ENCODE measurements at regions not wholly inside any gene's neighbourhood (a gene's known extent, or its start where the extent isn't known, plus 50 kb on each side); places are given as distances from the start of the nearest gene placed in this dataset.

GRCh38 chr3:76700323-76700722 is 339.6 kb upstream of the ROBO2 start:
- TF ChIP-seq ZNF596 (tag by site-specific recombination; IDR thresholded peaks at IDR 0.05) (no peak), ZNF169 (tag by site-specific recombination; IDR thresholded peaks at IDR 0.05) (no peak), ZNF561 (tag by site-specific recombination; IDR thresholded peaks at IDR 0.05; ENCODE audit: borderline replicate concordance) (no peak), SCRT1 (tag by site-specific recombination; IDR thresholded peaks at IDR 0.05; ENCODE audit: borderline replicate concordance) (no peak), ZNF701 (tag by site-specific recombination; IDR thresholded peaks at IDR 0.05) (no peak), ZBTB20 (tag by site-specific recombination; IDR thresholded peaks at IDR 0.05) (no peak), AEBP2 (tag by site-specific recombination; IDR thresholded peaks at IDR 0.05; ENCODE audit: borderline replicate concordance) (no peak), ZNF391 (tag by site-specific recombination; IDR thresholded peaks at IDR 0.05; ENCODE audit: borderline replicate concordance, low read depth) (no peak), ZNF335 (tag by site-specific recombination; conservative IDR thresholded peaks at IDR 0.05) (no peak), ZNF221 (tag by site-specific recombination; IDR thresholded peaks at IDR 0.05; ENCODE audit: borderline replicate concordance) (no peak), IKZF3 (tag by site-specific recombination; IDR thresholded peaks at IDR 0.05) (no peak), ZSCAN16 (tag by site-specific recombination; IDR thresholded peaks at IDR 0.05) (no peak), ZNF175 (tag by site-specific recombination; IDR thresholded peaks at IDR 0.05) (no peak), ZNF146 (tag by site-specific recombination; IDR thresholded peaks at IDR 0.05) (no peak), KLF16 (tag by site-specific recombination; IDR thresholded peaks at IDR 0.05) (no peak), OSR2 (tag by site-specific recombination; IDR thresholded peaks at IDR 0.05) (no peak), KLF8 (tag by site-specific recombination; IDR thresholded peaks at IDR 0.05) (no peak)
- TF ChIP-seq, protein P1, sequence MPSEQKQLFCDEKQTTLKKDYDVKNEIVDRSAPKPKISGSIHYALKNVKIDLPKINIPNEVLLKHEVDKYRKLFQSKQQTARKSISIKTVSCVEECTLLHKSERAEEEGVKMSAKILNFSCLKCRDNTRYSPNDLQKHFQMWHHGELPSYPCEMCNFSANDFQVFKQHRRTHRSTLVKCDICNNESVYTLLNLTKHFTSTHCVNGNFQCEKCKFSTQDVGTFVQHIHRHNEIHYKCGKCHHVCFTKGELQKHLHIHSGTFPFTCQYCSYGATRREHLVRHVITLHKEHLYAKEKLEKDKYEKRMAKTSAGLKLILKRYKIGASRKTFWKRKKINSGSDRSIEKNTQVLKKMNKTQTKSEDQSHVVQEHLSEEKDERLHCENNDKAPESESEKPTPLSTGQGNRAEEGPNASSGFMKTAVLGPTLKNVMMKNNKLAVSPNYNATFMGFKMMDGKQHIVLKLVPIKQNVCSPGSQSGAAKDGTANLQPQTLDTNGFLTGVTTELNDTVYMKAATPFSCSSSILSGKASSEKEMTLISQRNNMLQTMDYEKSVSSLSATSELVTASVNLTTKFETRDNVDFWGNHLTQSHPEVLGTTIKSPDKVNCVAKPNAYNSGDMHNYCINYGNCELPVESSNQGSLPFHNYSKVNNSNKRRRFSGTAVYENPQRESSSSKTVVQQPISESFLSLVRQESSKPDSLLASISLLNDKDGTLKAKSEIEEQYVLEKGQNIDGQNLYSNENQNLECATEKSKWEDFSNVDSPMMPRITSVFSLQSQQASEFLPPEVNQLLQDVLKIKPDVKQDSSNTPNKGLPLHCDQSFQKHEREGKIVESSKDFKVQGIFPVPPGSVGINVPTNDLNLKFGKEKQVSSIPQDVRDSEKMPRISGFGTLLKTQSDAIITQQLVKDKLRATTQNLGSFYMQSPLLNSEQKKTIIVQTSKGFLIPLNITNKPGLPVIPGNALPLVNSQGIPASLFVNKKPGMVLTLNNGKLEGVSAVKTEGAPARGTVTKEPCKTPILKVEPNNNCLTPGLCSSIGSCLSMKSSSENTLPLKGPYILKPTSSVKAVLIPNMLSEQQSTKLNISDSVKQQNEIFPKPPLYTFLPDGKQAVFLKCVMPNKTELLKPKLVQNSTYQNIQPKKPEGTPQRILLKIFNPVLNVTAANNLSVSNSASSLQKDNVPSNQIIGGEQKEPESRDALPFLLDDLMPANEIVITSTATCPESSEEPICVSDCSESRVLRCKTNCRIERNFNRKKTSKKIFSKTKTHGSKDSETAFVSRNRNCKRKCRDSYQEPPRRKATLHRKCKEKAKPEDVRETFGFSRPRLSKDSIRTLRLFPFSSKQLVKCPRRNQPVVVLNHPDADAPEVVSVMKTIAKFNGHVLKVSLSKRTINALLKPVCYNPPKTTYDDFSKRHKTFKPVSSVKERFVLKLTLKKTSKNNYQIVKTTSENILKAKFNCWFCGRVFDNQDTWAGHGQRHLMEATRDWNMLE (tag by site-specific recombination; conservative IDR thresholded peaks at IDR 0.05; ENCODE audit: low read depth): no peak
- TF ChIP-seq, protein P2, sequence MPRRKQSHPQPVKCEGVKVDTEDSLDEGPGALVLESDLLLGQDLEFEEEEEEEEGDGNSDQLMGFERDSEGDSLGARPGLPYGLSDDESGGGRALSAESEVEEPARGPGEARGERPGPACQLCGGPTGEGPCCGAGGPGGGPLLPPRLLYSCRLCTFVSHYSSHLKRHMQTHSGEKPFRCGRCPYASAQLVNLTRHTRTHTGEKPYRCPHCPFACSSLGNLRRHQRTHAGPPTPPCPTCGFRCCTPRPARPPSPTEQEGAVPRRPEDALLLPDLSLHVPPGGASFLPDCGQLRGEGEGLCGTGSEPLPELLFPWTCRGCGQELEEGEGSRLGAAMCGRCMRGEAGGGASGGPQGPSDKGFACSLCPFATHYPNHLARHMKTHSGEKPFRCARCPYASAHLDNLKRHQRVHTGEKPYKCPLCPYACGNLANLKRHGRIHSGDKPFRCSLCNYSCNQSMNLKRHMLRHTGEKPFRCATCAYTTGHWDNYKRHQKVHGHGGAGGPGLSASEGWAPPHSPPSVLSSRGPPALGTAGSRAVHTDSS (tag by site-specific recombination; IDR thresholded peaks at IDR 0.05): no peak
- Histone ChIP-seq H3K4me1 (ENCODE audit: control insufficient read depth, insufficient read depth, low read length) (no peaks in the 10 kb centered on the region), H3K4me3 (ENCODE audit: low read depth, low read length) (no peak overlapping the region), H3K9me3 (ENCODE audit: control insufficient read depth, insufficient read depth, low read depth, low read length) (no peaks in the 10 kb centered on the region), H3K27ac (ENCODE audit: extremely low read depth, low read depth, low read length) (no peak overlapping the region), H3K36me3 (ENCODE audit: control insufficient read depth in 2 of 2, insufficient read depth in 1 of 2, low read length in 2 of 2) (no peaks in the 10 kb centered on the region)
- CTCF ChIA-PET: no interaction called here
- POLR2A ChIA-PET: no interaction called here

- Histone ChIP-seq H3K27ac (ENCODE audit: extremely low read depth, low read depth, low read length) (no peak overlapping the region), H3K9me3 (ENCODE audit: control insufficient read depth, insufficient read depth, low read depth, low read length) (no peaks in the 10 kb centered on the region), H3K36me3 (ENCODE audit: control insufficient read depth in 2 of 2, insufficient read depth in 1 of 2, low read length in 2 of 2) (no peaks in the 10 kb centered on the region), H3K4me1 (ENCODE audit: control insufficient read depth, insufficient read depth, low read length) (no peaks in the 10 kb centered on the region), H3K4me3 (ENCODE audit: low read depth, low read length) (no peak overlapping the region)
- ChIA-PET CTCF (no interaction called here), POLR2A (no interaction called here)
- TF ChIP-seq SETDB1 (IDR thresholded peaks at IDR 0.05; ENCODE audit: insufficient read length, low read length) (no peak), ZNF416 (tag by site-specific recombination; IDR thresholded peaks at IDR 0.05) (no peak), ZNF2 (tag by site-specific recombination; IDR thresholded peaks at IDR 0.05) (no peak), ZNF19 (tag by site-specific recombination; IDR thresholded peaks at IDR 0.05; ENCODE audit: low read depth) (no peak), HOXC10 (CRISPR knock-in tag; IDR thresholded peaks at IDR 0.05) (no peak), ZNF324 (tag by site-specific recombination; IDR thresholded peaks at IDR 0.05) (no peak)
- TF ChIP-seq, protein P3, sequence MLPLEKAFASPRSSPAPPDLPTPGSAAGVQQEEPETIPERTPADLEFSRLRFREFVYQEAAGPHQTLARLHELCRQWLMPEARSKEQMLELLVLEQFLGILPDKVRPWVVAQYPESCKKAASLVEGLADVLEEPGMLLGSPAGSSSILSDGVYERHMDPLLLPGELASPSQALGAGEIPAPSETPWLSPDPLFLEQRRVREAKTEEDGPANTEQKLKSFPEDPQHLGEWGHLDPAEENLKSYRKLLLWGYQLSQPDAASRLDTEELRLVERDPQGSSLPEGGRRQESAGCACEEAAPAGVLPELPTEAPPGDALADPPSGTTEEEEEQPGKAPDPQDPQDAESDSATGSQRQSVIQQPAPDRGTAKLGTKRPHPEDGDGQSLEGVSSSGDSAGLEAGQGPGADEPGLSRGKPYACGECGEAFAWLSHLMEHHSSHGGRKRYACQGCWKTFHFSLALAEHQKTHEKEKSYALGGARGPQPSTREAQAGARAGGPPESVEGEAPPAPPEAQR (tag by site-specific recombination; IDR thresholded peaks at IDR 0.05): no peak
- TF ChIP-seq, protein P4, sequence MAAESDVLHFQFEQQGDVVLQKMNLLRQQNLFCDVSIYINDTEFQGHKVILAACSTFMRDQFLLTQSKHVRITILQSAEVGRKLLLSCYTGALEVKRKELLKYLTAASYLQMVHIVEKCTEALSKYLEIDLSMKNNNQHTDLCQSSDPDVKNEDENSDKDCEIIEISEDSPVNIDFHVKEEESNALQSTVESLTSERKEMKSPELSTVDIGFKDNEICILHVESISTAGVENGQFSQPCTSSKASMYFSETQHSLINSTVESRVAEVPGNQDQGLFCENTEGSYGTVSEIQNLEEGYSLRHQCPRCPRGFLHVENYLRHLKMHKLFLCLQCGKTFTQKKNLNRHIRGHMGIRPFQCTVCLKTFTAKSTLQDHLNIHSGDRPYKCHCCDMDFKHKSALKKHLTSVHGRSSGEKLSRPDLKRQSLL (tag by site-specific recombination; IDR thresholded peaks at IDR 0.05): no peak
These were observed 337.2 kb upstream of the ROBO2 start for GRCh38 chr3:76702676-76703075.
